ENCODE measurements at regions not wholly inside any gene's neighbourhood (a gene's known extent, or its start where the extent isn't known, plus 50 kb on each side); places are given as distances from the start of the nearest gene placed in this dataset.

GRCh38 chr7:93646538-93646937, 72.0 kb upstream of the CALCR start:
- DNase-seq (ENCODE audit: low spot score): no peak

- no peak for DNase-seq (ENCODE audit: low spot score)
These were observed 61.8 kb upstream of the CALCR start for GRCh38 chr7:93636276-93636675.

GRCh38 chr7:93632371-93632770, 57.8 kb upstream of the CALCR start:
- DNase-seq (ENCODE audit: low spot score): no peak

GRCh38 chr7:93629291-93629801, 54.8 kb upstream of the CALCR start:
- no peak for DNase-seq (ENCODE audit: low spot score)

- no peak for DNase-seq (ENCODE audit: low spot score)
These were observed 52.3 kb upstream of the CALCR start for GRCh38 chr7:93626869-93627268.
